Dendritic cell treated with granulocyte-macrophage colony-stimulating factor and Interleukin-4, amounts not matched to agents 40 ng/mL and 50 ng/mL, for 4 days (primary cell): ENCODE measurements at regions not wholly inside any gene's neighbourhood (a gene's known extent, or its start where the extent isn't known, plus 50 kb on each side); places are given as distances from the start of the nearest gene placed in this dataset.

Experiments used
- H3K27ac Mint-ChIP-seq: one replicate; pipeline ENCODE4 v1.8.0; 2022; ENCODE audit warnings: mild to moderate bottlenecking, mixed read lengths
- H3K27me3 Mint-ChIP-seq: one replicate; pipeline ENCODE4 v1.8.0; 2022; ENCODE audit warnings: mild to moderate bottlenecking, mixed read lengths
- H3K36me3 Mint-ChIP-seq: one replicate; pipeline ENCODE4 v1.8.0; 2022; ENCODE audit warnings: low read depth, mixed read lengths
- H3K4me1 Mint-ChIP-seq: one replicate; pipeline ENCODE4 v1.8.0; 2022; ENCODE audit warnings: low read depth, mixed read lengths
- H3K4me3 Mint-ChIP-seq: one replicate; pipeline ENCODE4 v1.8.0; 2022; ENCODE audit warnings: mild to moderate bottlenecking, moderate library complexity, mixed read lengths
- H3K9me3 Mint-ChIP-seq: one replicate; pipeline ENCODE4 v1.8.0; 2022; ENCODE audit warnings: mixed read lengths
- intact Hi-C: fragments of 100-400 bp; cut with micrococcal nuclease; formaldehyde crosslinking; loops from one replicate; pipeline ENCODE4 v1.15.0; 2022

DNA sequence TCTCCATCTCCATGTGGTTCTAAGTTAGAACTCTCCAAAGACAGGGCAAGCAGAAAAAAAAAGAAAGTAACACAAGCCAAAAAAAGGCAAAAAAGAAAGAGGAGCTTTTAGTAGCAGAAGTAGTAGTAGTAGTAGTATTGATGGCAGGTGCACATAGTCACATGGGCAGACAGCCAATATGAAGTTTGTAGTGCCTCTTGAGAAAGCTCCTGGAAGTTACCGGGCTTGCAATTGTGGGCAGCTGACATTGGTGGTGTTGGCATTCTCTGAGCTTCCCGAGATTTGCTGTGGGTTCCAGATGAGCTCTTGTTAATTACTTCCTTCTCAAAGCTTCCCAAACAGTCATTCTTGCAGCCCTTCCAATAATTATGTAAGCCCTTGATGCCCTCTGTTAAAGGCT, 1128.5 kb downstream of the TYW1 start:
- intact Hi-C loops = no loop called here
- Mint-ChIP-seq H3K36me3 (no peaks in the 10 kb centered on the region), H3K4me1 (no peaks in the 10 kb centered on the region), H3K27ac (no peak overlapping the region), H3K27me3 (no peaks in the 10 kb centered on the region), H3K9me3 (peaks cover 46% of the 10 kb centered on the region), H3K4me3 (no peak overlapping the region)

DNA sequence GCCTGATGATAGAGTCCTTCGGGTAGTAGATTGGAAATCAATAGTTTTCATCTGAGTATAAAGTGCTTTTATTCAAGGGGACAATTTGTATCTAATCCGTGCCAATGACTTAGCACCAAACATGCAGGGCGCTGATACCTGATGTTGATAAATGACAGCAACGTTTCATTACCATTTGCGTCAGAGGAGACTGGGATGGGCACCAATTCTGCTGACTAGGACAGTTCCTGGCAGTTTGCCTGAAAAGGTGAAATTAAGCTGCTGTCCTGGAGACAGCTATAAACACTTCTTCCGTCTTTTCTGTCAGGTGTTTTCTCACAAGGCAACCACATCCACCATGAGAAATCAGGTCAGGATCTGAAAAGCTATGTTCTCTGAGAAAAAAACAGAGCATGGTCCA, 1136.4 kb downstream of the TYW1 start:
- no peaks in the 10 kb centered on the region for H3K27me3 Mint-ChIP-seq
- H3K27ac Mint-ChIP-seq = no peak overlapping the region
- H3K4me3 Mint-ChIP-seq = no peak overlapping the region
- intact Hi-C loops = no loop called here
- H3K4me1 Mint-ChIP-seq = no peaks in the 10 kb centered on the region
- peaks cover 36% of the 10 kb centered on the region for H3K9me3 Mint-ChIP-seq
- H3K36me3 Mint-ChIP-seq = no peaks in the 10 kb centered on the region

DNA sequence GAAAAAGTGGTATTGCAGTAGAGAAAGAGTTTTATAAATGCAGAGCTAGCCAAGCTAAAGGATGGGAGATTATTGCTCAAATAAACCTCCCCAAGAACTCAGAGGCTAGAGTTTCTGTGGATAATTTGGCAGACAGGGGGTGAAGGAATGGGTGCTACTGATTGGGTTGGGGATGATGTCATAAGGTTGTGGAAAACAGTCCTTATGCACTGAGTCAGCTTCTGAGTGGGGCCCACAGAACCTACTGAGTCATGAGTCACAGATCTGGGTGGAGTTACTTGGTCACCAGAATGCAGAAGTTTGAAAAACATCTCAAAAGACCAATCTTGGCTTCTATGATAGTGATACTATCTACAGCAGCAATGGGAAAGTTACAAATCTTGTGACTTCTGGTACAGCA, 1146.7 kb downstream of the TYW1 start:
- no peak overlapping the region for H3K27ac Mint-ChIP-seq
- H3K36me3 Mint-ChIP-seq = no peaks in the 10 kb centered on the region
- H3K9me3 Mint-ChIP-seq = peaks cover 74% of the 10 kb centered on the region
- no peaks in the 10 kb centered on the region for H3K4me1 Mint-ChIP-seq
- no peaks in the 10 kb centered on the region for H3K27me3 Mint-ChIP-seq
- intact Hi-C loops = no loop called here
- no peak overlapping the region for H3K4me3 Mint-ChIP-seq

DNA sequence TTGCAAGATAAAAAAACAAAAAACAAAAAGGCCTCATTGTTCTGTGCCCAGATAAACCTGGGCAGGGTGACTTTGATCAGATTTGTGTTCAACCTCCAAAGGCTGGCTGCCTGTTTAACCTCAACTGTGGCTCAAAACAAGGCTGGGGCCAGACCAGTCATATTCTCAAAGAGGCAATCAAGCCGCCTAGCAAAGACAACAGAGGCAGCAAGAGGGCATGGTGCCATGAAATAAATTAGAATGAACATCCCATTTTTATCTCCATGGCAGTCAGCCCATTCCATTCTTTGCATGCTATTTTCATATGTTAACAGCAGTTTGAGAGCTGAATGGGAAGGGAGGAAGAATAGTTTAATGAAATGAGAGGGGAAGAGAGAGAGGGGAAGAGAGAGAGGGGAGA, 1150.3 kb downstream of the TYW1 start:
- Mint-ChIP-seq H3K36me3 (no peaks in the 10 kb centered on the region), H3K27me3 (no peaks in the 10 kb centered on the region), H3K4me3 (no peak overlapping the region), H3K9me3 (peaks cover 65% of the 10 kb centered on the region), H3K27ac (no peak overlapping the region), H3K4me1 (no peaks in the 10 kb centered on the region)
- intact Hi-C loops = no loop called here

DNA sequence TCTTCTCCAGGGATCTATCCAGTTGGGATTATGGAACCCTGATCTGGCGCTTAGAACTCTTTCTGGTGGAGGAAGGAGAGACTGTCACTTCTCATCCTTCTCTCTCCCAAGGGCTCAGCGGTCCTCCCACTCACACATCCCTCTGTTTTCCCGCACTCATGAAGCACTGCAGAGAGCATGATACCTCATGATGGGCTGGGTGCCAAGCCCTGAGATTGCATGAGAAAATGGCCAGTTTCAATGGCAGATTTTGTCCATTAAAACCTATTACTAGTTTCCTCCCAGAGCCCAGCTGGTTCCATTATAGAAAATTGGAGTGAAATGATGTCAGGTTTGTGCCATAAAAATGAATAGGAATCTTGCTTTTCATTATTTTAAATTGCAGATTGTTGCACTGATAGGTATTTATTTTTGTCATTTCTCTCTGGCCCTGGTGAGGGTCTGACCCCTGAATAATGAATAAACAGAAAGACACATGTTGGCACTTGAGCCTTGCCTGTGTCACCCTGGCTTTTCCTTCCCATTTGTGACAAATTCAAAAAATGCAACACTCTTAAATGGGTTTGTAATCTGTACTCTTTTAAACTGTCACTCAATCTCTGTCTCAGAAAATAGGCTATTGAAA, 1151.1 kb downstream of the TYW1 start:
- H3K27ac Mint-ChIP-seq = no peak overlapping the region

DNA sequence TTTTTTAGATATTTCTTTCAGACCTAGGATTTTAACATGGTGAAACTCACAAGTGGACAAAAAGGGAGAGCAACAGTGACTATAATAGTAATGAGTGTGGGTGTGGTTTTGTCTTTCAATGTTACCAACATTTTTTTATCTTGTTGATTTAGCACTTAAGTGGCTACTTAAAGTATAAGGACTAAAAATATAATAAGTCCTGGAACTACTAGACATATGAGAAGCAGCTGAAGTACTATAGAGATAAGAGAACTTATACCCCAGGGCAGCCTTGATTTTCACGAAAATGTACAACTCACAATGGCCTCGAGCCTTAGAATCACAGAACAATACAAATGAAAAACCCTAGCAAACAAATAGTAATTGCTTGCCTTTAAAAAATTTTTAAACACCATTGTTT, 1151.8 kb downstream of the TYW1 start:
- no peaks in the 10 kb centered on the region for H3K4me1 Mint-ChIP-seq
- intact Hi-C loops = no loop called here
- no peaks in the 10 kb centered on the region for H3K36me3 Mint-ChIP-seq
- H3K4me3 Mint-ChIP-seq = no peak overlapping the region
- H3K9me3 Mint-ChIP-seq = peaks cover 56% of the 10 kb centered on the region
- H3K27ac Mint-ChIP-seq = no peak overlapping the region
- H3K27me3 Mint-ChIP-seq = no peaks in the 10 kb centered on the region

More for the DNA sequence above, 1151.1 kb downstream of the TYW1 start:
- peaks cover 63% of the 10 kb centered on the region for H3K9me3 Mint-ChIP-seq
- intact Hi-C loops = no loop called here
- H3K4me3 Mint-ChIP-seq = no peak overlapping the region
- no peaks in the 10 kb centered on the region for H3K36me3 Mint-ChIP-seq
- H3K27me3 Mint-ChIP-seq = no peaks in the 10 kb centered on the region
- H3K4me1 Mint-ChIP-seq = no peaks in the 10 kb centered on the region

DNA sequence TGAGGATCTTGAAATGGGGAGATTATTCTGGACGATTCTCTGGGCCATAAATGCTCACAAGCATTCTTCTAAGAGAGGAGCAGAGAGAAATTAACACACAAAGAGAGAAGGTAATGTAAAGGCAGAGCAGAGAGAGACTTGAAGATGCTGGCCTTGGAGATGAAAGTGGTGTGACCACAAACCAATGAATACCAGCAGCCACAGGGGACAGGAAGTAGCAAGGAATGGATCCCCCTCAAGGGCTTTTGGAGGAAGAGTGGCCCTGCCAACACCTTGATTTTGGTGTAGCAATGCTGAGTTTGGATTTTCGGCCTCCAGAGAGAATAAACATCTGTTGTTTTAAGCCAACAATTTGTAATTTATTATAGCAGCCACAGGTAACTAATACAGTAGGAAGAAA, 1155.6 kb downstream of the TYW1 start:
- Mint-ChIP-seq H3K4me1 (no peaks in the 10 kb centered on the region), H3K27me3 (no peaks in the 10 kb centered on the region), H3K36me3 (no peaks in the 10 kb centered on the region), H3K9me3 (peaks cover 50% of the 10 kb centered on the region), H3K27ac (no peak overlapping the region), H3K4me3 (no peak overlapping the region)
- intact Hi-C loops = no loop called here

DNA sequence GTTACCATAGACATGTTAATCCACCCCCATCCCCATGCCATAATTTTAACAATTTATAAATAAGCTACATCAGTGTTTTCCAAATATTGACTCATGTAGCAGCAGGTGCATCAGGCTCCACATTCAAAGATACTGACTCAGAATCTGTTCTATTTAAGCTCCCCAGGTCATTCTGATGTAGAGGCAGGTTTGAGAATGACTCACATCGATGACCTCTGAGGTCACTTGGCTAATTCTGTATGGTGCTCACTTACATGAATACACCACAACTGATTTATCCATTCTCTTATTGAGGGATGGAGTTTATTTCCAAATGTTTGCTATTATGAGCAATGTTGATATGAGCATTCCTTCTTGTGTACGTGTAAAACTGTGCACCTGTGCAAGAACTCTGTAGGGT, 1159.0 kb downstream of the TYW1 start:
- Mint-ChIP-seq H3K9me3 (peaks cover 52% of the 10 kb centered on the region), H3K27me3 (no peaks in the 10 kb centered on the region), H3K27ac (no peak overlapping the region), H3K4me3 (no peak overlapping the region), H3K4me1 (no peaks in the 10 kb centered on the region), H3K36me3 (no peaks in the 10 kb centered on the region)
- intact Hi-C loops = no loop called here

DNA sequence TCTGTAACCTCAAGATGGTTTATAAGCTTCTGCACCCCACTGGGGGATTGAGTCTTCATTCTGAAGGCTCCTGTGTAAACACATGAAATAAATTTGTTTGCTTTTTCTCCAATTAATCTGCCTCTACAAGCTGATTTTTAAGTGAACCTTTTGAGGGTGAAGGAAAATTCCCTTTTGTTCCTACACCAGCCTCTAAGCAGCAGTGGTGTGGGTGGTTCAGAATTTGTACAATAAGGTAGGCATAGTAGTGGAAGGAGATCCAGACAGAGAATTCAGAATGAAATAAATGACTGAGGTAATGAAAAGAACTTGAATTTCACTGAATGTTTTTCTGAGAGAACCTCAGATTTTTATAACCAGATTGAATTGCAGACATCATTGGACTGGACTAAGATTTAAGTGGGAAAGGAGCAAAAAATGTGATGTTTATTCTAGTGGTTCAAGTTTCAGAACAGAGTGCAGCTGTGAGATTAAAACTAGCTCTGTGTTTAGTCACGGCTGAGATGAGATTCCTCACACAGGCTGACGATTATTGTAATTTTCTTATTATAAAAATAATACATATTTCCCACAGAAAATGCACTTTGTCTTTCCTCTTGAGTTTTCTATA, 1162.2 kb downstream of the TYW1 start:
- intact Hi-C loops = no loop called here
- no peaks in the 10 kb centered on the region for H3K4me1 Mint-ChIP-seq
- no peaks in the 10 kb centered on the region for H3K36me3 Mint-ChIP-seq
- H3K27me3 Mint-ChIP-seq = no peaks in the 10 kb centered on the region
- no peak overlapping the region for H3K4me3 Mint-ChIP-seq
- H3K9me3 Mint-ChIP-seq = peaks cover 46% of the 10 kb centered on the region
- H3K27ac Mint-ChIP-seq = no peak overlapping the region

DNA sequence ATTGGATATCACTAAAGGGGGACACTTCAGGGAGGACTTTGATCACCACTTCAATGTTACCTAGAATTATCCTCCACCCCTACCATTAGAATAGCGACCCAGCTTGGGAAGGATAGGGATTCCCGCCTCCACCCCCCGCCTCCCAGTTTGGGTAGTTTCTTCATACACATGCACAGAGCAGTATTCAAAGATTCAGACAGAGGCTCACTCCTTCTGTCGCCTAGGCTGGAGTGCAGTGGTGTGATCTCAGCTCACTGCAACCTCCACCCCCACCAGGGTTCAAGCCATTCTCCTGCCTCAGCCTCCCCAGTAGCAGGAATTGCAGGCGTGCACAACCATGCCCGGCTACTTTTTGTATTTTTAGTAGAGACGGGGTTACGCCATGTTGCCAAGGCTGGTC, 1166.1 kb downstream of the TYW1 start:
- Mint-ChIP-seq H3K4me1 (no peaks in the 10 kb centered on the region), H3K36me3 (no peaks in the 10 kb centered on the region), H3K27ac (no peak overlapping the region), H3K4me3 (no peak overlapping the region), H3K9me3 (peaks cover 40% of the 10 kb centered on the region), H3K27me3 (no peaks in the 10 kb centered on the region)
- intact Hi-C loops = no loop called here

DNA sequence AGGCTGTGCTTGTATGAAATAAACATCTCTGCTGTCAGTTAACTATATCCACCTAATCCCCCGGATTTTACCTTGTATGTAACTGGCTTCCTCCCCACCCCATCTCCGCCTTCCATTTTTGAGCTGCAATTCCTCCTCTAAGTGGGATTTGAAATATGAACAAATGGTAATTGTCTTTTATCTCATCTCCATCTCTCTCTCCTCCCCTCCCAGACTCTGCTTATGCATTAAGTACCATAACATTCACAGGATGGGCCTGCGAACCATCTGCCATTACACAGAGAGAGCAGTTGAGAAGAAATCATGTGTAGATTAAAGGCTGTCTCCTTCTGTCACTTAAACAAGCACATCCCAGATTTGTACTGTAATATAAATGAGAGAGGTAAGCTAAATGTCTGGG, 1169.9 kb downstream of the TYW1 start:
- no peak overlapping the region for H3K27ac Mint-ChIP-seq
- intact Hi-C loops = no loop called here
- H3K27me3 Mint-ChIP-seq = no peaks in the 10 kb centered on the region
- peaks cover 15% of the 10 kb centered on the region for H3K9me3 Mint-ChIP-seq
- H3K4me1 Mint-ChIP-seq = no peaks in the 10 kb centered on the region
- H3K4me3 Mint-ChIP-seq = no peak overlapping the region
- H3K36me3 Mint-ChIP-seq = no peaks in the 10 kb centered on the region

DNA sequence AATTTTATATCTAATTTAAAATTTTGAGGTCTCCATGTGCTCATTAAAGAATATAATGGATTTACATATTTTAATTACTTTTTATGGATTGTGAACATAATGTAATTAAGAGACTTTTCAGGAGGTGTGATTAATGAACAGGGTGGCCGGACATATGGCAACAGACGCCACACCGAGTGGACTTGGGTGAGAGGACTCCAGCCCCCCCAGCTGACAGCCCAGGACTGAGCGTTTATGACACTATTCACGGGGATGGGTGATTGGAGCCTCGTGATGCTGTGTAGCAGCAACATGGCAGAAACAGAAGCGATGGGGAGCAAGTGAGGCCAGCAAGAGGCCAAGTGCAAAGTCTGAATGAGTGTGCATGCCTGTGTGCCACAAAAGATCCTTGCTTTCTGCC, 1176.9 kb downstream of the TYW1 start:
- H3K27me3 Mint-ChIP-seq = no peaks in the 10 kb centered on the region
- intact Hi-C loops = no loop called here
- no peaks in the 10 kb centered on the region for H3K9me3 Mint-ChIP-seq
- H3K36me3 Mint-ChIP-seq = no peaks in the 10 kb centered on the region
- H3K27ac Mint-ChIP-seq = no peak overlapping the region
- H3K4me1 Mint-ChIP-seq = no peaks in the 10 kb centered on the region
- no peak overlapping the region for H3K4me3 Mint-ChIP-seq

DNA sequence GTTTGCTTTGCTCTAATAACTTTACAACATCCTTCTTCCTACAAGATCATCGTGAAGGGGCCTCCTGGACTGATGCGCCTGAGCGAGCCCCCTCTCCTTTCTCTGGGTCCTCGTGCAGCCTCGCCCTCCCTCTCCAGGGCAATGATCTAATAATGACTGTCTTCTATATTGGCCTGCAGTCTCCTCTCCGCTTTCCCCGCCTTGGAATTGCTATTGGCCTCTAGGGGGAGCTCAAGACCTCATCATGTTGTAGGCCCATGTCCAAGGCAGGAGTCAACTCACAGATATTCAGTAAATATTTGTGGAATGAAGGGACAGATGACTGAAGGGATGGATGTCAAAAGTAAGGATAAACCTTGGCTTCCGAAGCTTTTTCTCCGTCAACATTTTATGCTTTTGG, 1180.3 kb downstream of the TYW1 start:
- no peak overlapping the region for H3K4me3 Mint-ChIP-seq
- H3K9me3 Mint-ChIP-seq = peaks cover 12% of the 10 kb centered on the region
- no peak overlapping the region for H3K27ac Mint-ChIP-seq
- H3K27me3 Mint-ChIP-seq = no peaks in the 10 kb centered on the region
- H3K4me1 Mint-ChIP-seq = no peaks in the 10 kb centered on the region
- intact Hi-C loops = loop anchor here (5.0 kb wide), 2 partner anchors 1865 to 1985 kb away; no protein-coding TSS in a partner anchor
- H3K36me3 Mint-ChIP-seq = no peaks in the 10 kb centered on the region

DNA sequence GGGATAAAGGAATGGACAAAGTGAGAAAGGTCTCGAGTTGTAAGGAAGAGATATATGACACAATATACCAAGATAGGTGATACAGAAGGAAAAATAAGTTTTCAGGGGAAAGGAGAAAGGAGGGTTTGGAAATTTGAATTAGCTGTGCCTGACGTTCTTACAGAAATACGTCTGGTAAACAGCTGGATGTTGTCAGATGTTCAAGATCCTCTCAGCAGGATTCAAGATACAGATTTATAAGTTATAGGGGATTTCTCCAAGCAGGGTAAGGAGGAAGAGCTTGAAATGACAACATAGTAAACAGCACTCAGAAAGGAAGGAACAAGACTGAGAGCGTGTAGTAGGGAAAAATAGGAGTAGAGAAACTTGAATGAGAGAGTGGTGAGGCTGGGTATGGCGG, 1184.1 kb downstream of the TYW1 start:
- H3K4me1 Mint-ChIP-seq = no peaks in the 10 kb centered on the region
- no peaks in the 10 kb centered on the region for H3K36me3 Mint-ChIP-seq
- H3K27me3 Mint-ChIP-seq = no peaks in the 10 kb centered on the region
- intact Hi-C loops = no loop called here
- peaks cover 18% of the 10 kb centered on the region for H3K9me3 Mint-ChIP-seq
- no peak overlapping the region for H3K4me3 Mint-ChIP-seq
- H3K27ac Mint-ChIP-seq = no peak overlapping the region

DNA sequence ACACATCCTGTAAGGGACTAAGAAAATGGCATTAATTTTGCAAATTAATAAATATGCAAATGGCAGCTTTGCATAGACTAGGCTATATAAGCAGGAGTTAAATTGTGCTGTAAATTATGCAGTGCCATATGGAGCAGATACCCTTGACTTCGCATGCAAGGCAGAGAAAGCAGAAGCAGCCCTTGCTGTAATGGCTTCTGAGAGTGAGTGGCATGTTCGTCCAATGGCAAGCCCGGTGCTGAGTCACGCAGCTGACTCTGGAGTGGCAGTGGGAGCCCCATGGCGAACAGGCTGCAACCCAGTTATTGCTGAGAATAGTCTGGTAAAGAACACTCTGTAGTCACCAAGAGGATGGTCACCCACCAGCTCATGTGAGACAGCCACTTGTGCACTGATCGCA, 1186.5 kb downstream of the TYW1 start:
- H3K4me1 Mint-ChIP-seq = no peaks in the 10 kb centered on the region
- intact Hi-C loops = no loop called here
- no peak overlapping the region for H3K4me3 Mint-ChIP-seq
- H3K9me3 Mint-ChIP-seq = peaks cover 18% of the 10 kb centered on the region
- H3K27me3 Mint-ChIP-seq = no peaks in the 10 kb centered on the region
- H3K36me3 Mint-ChIP-seq = no peaks in the 10 kb centered on the region
- no peak overlapping the region for H3K27ac Mint-ChIP-seq
